ENCODE measurements at regions not wholly inside any gene's neighbourhood (a gene's known extent, or its start where the extent isn't known, plus 50 kb on each side); places are given as distances from the start of the nearest gene placed in this dataset.

DNA sequence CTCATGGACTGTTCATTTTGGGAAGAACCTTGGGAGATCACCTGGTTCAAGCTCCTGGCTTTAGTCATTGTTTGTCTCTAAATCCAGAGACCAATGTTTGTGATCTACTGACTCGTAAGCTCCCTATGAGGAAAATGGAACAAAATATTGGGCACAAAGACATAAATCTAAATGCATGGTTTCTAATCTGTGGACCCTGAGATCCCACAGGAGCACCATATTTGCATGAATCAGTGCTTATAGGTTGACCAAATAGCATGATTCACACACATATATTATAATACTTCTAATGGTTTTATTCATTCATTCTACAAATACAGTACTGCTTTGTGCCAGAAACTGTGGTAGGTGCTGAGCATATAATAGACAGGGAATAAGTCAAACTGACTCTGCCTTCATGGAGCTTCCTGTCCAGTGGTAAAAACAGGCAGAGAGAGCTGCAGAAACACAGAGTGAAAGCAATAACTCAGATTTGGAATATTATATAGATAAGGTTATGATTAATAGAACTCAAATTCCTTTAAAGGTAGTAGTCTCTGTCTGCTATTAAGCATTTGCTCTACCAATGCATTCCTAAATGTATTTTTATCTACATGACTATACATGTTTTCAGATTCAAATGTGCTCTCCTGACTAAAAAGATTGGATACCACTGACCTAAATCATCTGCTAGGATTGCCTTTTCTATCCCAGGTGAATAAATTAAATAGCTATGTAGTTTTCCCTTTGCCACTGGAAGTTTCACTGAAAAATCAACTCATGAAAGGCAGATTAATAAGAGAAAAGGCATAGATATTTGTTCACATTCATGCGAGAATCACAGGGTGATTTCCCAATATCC lies 198.6 kb upstream of the CAMK1G start:
- TF ChIP-seq, protein P1, sequence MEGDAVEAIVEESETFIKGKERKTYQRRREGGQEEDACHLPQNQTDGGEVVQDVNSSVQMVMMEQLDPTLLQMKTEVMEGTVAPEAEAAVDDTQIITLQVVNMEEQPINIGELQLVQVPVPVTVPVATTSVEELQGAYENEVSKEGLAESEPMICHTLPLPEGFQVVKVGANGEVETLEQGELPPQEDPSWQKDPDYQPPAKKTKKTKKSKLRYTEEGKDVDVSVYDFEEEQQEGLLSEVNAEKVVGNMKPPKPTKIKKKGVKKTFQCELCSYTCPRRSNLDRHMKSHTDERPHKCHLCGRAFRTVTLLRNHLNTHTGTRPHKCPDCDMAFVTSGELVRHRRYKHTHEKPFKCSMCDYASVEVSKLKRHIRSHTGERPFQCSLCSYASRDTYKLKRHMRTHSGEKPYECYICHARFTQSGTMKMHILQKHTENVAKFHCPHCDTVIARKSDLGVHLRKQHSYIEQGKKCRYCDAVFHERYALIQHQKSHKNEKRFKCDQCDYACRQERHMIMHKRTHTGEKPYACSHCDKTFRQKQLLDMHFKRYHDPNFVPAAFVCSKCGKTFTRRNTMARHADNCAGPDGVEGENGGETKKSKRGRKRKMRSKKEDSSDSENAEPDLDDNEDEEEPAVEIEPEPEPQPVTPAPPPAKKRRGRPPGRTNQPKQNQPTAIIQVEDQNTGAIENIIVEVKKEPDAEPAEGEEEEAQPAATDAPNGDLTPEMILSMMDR (IDR thresholded peaks at IDR 0.05) = no peak
- TF ChIP-seq POLR2AphosphoS5 (IDR thresholded peaks at IDR 0.05) (no peak), POLR2A (IDR thresholded peaks at IDR 0.05) (no peak)
